ENCODE measurements at regions not wholly inside any gene's neighbourhood (a gene's known extent, or its start where the extent isn't known, plus 50 kb on each side); places are given as distances from the start of the nearest gene placed in this dataset.

- no peak for DNase-seq (ENCODE audit: low read depth, low spot score)
Measured at GRCh38 chr5:61904730-61905129, 401.3 kb upstream of the KIF2A start.

DNA sequence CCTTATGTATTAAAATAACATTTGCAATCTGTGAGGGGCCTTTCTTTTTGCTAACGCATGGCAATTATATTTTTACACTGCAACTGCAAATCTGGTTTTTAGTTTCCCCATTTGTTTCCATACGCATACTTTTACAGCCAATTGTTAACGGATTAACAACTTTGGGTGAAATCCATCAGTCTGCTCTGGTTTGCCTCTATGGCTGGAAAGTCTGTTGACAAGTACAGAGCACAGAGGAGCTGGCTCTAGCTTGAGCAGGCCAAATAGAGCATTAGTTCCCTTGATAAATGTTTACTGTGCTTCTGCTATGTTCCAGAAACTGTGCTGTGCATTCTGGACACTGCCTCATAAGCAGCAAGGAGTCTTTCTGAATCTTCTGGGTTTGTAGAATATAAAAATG is 400.4 kb upstream of the KIF2A start:
- DNase-seq (ENCODE audit: low read depth, low spot score) = no peak

GRCh38 chr5:61906820-61907219 is 399.2 kb upstream of the KIF2A start:
- no peak for DNase-seq (ENCODE audit: low read depth, low spot score)

DNA sequence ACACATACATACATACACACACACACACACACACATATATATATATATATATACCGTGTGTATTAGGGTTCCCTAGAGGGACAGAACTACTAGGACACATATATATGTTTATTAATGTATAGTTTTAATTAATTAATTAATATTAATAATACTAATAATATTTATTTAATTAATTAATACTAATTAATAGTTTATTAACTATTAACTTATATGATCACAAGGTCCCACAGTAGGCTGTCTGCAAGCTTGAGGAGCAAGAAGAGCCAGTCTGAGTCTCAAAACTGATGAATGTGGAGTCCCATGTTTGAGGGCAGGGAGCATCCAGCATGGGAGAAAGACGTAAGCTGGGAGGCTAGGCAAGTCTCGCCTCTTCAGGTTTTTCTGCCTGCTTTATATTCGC is 398.0 kb upstream of the KIF2A start:
- DNase-seq (ENCODE audit: low read depth, low spot score) = no peak

DNA sequence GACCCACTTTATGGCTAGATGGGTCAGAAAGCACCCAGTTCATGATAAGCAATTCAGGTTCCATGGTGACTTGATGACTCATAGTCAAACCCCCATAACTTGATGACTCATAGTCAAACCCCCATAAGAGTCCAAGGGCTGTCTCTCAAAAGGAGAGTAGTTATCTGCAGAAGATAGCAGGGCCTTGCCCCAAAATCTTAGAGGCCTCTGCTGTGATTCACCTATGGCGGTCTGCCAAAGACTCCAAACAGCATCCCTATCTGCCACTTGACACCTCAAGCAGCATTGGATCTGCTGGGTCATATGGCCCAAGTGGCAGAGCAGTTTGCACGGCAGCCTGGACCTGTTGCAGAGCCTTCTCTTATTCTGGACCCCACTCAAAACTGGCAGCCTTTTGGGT is 395.2 kb upstream of the KIF2A start:
- DNase-seq (ENCODE audit: low read depth, low spot score) = no peak

- DNase-seq (ENCODE audit: low read depth, low spot score) = no peak
Measured at GRCh38 chr5:61912559-61912958, 393.4 kb upstream of the KIF2A start.

GRCh38 chr5:61915646-61916045 is 390.4 kb upstream of the KIF2A start:
- DNase-seq (ENCODE audit: low read depth, low spot score) = peak; percentile 3

DNA sequence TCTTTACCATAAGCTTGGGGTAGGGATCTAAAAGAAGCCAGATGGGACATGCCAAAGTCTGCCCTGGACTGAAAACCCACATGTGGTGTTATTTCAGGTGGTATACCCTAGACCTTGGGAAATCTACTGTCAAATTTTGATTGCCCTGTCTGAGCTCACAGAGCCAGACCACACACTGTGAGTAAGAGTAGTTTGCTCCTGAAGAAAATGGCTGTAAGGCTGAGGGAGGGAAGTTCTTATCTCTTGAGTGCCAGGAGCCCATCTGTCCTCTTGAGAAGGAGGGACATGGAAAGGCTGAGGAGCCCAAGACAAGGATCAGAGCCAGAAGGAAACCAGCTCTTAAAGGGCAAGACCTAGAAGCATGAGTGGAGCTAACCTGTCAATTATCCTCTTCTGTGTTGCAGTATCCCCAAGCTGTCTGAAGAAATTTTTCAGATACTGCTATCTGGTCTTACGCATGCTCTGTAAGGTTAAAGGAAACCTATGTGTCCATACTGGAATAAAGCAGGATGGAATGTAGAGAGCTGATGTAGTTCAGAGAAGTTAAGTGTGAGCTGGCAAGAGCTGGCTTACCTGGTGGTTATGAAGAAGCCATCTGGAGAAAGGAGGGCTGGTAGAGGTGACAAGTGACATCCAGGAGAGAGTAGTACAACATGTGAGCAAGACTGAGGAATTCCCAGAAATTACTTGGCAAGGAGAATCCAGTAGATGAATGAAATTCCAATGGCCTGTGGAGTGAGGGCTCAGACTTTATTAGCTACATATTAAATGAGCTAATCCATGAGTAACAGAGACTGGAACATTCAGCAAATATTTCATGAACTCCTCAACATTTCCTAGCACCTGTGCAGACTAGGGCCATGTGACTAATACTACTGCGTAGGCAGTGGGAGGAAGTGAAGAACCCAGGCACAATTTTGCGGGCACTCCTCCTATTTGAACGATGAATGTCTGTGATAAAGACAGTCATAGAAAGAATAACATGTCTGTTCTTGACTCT is 389.1 kb upstream of the KIF2A start:
- DNase-seq (ENCODE audit: low read depth, low spot score) = no peak

- no peak for DNase-seq (ENCODE audit: low read depth, low spot score)
Measured at GRCh38 chr5:61918611-61919010, 387.4 kb upstream of the KIF2A start.

DNA sequence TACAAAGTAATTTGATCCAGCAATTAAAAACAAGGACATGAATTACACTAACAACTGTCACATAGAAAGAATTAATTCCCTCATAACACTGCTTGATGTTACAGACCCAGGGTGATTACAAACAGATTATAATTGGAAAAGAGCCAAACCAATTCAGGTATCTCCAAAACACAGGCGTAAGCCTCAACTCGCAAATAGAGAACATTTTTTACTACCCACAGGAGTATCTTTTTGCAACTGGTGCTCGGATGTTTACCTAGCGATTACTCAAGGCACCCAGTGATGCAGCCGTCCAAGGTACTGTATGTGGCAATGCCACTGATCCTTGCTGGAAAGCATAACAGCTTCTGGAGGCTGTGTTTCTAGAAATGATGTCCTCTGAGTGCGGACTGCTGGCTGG is 386.1 kb upstream of the KIF2A start:
- DNase-seq (ENCODE audit: low read depth, low spot score) = no peak

- no peak for DNase-seq (ENCODE audit: low read depth, low spot score)
Measured at GRCh38 chr5:61924251-61924650, 381.8 kb upstream of the KIF2A start.

DNA sequence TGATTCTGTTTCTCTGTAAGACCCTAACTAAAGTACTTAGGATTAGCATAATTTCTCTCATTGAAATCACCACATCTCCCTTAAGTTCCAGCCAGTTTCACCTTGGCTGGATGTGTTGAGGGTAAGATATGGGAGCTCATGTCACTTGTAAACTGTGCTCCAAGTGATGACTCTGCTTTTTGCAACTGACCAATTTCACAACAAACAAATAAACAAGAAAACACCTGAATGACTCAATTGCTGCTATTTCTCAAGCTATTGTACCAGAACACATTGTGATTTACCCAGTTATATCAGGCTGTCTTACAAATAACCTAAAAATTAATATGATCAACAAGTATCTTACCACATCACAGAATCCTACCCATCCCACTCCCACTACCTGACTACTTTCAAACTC is 379.1 kb upstream of the KIF2A start:
- no peak for DNase-seq (ENCODE audit: low read depth, low spot score)

DNA sequence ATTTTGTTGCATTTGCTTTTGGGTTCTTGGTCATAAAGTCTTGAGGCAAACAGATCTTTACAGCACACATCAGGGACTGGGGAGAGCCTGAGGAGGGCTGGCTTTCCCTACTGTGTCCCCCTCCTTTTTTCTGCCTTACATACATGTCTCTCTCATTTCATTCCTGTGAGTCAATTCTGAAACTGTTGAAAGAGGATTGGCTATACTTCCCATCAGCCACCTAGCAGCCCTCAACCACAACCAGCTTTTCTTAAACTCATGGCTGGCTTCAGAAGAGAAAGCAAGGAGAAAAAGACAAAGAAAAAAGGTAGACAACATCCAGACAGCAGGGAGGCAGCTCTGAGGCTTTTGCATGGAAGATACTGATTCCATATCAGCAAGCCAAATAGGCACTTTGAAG is 374.8 kb upstream of the KIF2A start:
- DNase-seq (ENCODE audit: low read depth, low spot score) = no peak

DNA sequence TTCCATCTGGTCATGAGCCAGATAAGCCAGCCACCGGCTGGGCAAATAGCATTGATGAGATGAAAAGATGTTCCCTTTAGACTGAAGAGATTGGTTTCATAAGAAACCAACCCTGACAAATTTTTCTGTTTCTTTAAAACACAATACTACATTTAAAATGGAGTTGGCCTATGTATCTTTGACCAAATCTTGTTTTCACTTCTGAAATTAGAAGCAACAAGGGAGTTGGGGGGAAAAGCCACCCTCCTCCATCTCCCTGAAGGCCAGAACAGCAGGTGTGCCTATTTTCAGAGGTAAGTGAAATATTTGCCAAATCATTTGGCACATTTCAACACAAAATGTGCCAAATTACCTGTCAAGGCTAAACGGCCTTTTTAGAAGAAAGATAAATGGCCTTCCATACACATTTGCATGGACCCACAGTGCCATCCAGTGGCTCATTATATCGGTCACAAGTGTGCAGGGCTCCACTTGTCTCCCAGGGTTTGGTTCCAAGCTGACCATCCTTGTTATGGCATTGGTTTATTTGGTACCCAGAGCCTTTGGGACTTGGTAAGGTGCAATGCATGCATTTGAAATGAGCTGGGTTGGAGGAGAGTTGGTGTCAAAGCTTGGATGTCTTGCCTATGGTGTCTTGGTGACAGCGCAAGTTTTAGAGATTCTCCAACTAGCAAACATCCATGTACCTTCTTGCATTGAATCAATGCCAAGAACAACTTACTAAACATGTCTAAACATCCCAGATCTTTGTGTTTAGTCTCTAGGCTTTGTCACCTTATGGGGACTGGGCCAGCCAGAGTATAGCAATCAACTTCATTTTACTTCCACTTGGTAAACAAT is 372.0 kb upstream of the KIF2A start:
- DNase-seq (ENCODE audit: low read depth, low spot score) = peak; percentile 34

DNA sequence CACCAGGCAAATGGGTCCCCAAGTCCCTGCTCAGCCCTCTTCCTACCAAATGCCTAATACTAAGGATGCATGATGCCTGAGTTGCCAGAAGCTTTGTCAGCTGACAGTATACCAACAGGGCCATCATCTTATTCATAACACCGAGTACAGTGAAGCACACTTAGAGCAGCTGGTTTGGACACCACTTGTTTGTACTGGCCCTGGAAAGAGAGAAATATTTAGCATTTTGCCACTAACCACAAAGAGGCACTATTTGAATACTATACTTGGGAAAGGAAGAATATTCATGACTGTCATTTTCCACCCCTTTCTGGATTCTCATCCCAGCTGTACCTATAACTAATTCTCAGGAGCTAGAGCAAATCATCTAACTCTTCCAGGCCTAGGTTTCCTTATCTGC is 364.4 kb upstream of the KIF2A start:
- no peak for DNase-seq (ENCODE audit: low read depth, low spot score)

GRCh38 chr5:61942462-61943049 is 363.4 kb upstream of the KIF2A start:
- DNase-seq (ENCODE audit: low read depth, low spot score) = no peak

GRCh38 chr5:61943713-61944112 is 362.3 kb upstream of the KIF2A start:
- DNase-seq (ENCODE audit: low read depth, low spot score) = peak; percentile 16

GRCh38 chr5:61948151-61948550 is 357.9 kb upstream of the KIF2A start:
- DNase-seq (ENCODE audit: low read depth, low spot score) = no peak

DNA sequence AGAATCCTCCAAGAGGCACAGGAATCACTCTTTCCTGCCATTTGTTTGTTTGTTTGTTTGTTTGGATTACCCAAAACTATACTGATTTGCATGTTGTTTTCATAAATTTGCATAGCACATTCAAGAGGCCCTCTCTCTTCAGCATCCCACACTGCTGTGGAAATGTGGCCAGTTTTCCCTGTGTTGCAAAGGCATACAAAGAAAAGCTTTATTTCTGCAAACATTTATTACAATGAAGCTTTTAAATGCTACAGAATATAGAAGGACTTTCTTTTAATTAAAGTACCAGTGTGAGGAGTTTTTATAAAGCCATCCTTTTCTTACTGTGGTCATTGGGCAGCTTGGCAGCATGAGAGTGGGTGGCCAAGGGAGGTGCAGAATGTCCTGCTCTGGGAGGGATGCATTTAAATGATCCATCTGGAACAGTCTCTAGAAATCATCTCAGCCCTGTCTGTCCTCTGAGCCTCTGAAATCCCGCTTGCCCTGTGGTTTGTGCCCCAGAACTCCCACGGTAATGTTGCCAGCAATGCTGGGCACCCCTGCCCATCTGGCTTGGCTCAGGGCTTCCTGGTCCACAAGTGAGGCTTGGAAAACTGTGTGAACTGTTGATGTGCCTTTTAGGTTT is 356.8 kb upstream of the KIF2A start:
- DNase-seq (ENCODE audit: low read depth, low spot score) = no peak

GRCh38 chr5:61949679-61950435 is 356.1 kb upstream of the KIF2A start:
- DNase-seq (ENCODE audit: low read depth, low spot score) = no peak

GRCh38 chr5:61951295-61951694 is 354.7 kb upstream of the KIF2A start:
- DNase-seq (ENCODE audit: low read depth, low spot score) = no peak
